ENCODE measurements at regions not wholly inside any gene's neighbourhood (a gene's known extent, or its start where the extent isn't known, plus 50 kb on each side); places are given as distances from the start of the nearest gene placed in this dataset.

DNA sequence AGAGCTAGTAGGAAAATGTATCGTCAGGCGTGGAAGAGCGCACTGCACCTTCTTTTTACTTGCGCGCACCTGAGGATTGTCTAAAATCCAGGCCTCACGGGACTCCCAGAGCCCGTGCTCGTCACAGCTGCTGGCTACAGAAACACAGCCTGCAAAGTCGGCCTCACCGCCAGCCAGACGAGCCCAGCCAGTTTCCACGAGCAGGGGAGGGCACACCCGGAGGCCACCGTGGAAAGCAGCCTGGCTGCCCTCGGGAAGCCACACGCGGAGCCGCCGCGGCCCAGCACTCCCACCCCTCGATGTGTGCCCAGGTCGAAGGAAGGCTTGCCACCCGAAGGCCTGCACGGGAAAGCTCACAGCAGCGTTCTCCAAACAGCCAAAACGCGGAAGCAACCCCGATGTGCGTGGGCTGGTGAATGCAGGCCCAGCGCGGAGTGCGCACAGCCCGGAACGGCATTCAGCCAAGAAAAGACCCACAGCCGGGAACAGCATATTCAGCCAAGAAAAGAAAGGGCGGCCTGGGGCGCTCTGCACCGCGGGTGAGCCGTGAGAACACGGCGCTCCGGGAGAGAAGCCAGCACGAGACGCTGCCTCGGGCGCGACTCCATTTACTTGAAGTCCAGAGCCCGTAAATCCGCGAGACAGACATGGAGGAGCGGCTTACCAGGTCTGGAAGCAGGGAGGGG is 53.9 kb upstream of the SALL3 start:
- TF ChIP-seq BHLHE40 (IDR thresholded peaks at IDR 0.05; ENCODE audit: borderline replicate concordance) (no peak), SP1 (IDR thresholded peaks at IDR 0.05) (no peak), FOXM1 (IDR thresholded peaks at IDR 0.05; ENCODE audit: borderline replicate concordance) (no peak), FOXA1 (IDR thresholded peaks at IDR 0.05) (no peak), SUZ12 (IDR thresholded peaks at IDR 0.05) (no peak), FOXK2 (IDR thresholded peaks at IDR 0.05) (no peak), ARNT (IDR thresholded peaks at IDR 0.05) (no peak), L3MBTL2 (conservative IDR thresholded peaks at IDR 0.05) (no peak), ELF4 (IDR thresholded peaks at IDR 0.05) (no peak), PKNOX1 (IDR thresholded peaks at IDR 0.05) (no peak), NFRKB (IDR thresholded peaks at IDR 0.05) (no peak), CTBP1 (IDR thresholded peaks at IDR 0.05; ENCODE audit: borderline replicate concordance) (no peak), ZNF384 (IDR thresholded peaks at IDR 0.05) (no peak), HDGF (IDR thresholded peaks at IDR 0.05; ENCODE audit: borderline replicate concordance) (no peak)
